Stimulated activated CD4-positive, alpha-beta T cell treated with anti-CD3 and anti-CD28 coated beads, Interleukin-4, amount 100 ng/mL, for 24 hours (primary cell): ENCODE measurements at regions not wholly inside any gene's neighbourhood (a gene's known extent, or its start where the extent isn't known, plus 50 kb on each side); places are given as distances from the start of the nearest gene placed in this dataset.
"Not testable (repeated sequence)": the region's sequence is repeated elsewhere in the genome, so short reads cannot be mapped to it uniquely, and the experiment has no call there.

Source experiments
- DNase-seq: peaks from one replicate; pipeline ENCODE4 v3.0.0-alpha.2; 2020

GRCh38 chr15:70522323-70522966, 240.9 kb downstream of the UACA start:
- no peak for DNase-seq

GRCh38 chr15:70521576-70522322, 241.6 kb downstream of the UACA start:
- DNase-seq: no peak

DNA sequence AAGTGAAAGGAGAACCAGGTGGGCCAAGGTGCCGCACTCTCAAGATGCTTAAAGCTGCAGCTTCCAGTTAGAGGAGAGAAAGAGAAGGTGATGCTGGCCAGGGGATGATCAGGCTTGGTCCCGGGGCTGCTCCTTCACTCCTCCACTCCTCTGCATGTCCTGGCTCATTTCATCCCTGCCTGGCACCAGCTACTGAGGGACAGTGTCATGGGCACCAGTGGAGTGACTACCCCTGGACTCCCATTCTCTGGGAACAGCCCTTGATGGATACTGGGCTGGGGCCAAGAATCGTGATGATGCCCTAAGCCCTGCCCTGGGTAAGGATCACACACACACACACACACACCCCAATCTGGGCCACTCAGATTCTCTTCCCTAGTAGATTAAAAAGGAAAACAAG, 243.7 kb downstream of the UACA start:
- no peak for DNase-seq

- no peak for DNase-seq
Observed at GRCh38 chr15:70519004-70519365, 244.4 kb downstream of the UACA start.

DNA sequence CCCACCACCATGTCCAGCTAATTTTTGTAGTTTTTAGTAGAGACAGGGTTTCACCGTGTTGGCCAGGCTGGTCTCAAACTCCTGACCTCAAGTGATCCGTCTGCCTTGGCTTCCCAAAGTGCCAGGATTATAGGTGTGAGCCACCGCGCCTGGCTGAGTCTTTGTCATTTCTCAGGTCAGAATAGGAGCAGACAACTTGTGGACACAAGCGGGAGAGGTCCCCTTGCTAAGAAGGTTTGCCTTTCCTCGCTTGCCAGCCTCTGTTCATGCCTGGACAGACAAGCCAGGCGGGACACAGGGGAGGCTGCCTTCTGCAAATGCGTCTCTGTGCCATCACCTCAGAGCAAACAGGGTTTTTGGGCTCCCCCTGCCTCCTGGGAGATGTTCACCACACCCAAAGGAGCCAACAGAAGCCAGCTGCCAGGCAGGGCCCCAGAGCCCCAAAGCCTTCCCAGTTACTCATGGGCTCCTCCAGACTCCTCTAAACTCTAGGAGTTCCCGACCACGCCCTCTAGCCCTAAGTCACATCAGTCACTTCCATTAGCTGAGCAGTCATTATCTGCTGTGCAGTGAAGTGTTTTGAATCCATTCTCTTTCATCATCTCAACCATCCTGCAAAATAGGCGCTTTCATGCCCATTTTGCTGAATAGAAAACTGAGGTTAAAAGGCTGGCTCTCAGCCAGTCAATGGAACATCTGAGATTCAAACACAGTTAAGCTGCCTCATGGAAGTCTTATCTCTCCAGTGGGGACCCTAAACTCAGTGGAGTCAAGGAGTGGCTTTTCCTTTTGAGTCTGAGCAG, 245.0 kb downstream of the UACA start:
- no peak for DNase-seq

GRCh38 chr15:70517194-70517590, 246.2 kb downstream of the UACA start:
- DNase-seq: no peak

GRCh38 chr15:70516408-70517193, 246.8 kb downstream of the UACA start:
- no peak for DNase-seq

GRCh38 chr15:70514251-70514650, 249.1 kb downstream of the UACA start:
- DNase-seq: no peak

DNA sequence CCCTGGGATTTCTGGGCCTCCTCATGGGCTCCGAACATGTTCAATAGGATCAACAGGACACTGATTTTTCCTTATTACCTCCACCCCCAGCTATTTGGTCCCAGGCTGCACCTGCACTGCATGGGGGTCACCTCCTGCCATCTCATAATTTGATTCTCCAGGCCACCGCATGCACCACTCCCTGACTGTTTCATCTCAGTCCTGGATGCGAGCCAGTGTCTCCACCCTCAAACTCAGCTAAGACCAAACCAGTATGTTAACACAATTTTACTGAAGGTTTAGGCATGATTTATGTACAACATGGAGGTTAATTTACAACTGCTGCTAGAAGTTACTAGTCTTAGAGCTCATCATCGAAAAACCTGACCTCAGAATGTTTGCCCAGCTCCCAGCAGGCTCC, 249.5 kb downstream of the UACA start:
- DNase-seq: no peak

DNA sequence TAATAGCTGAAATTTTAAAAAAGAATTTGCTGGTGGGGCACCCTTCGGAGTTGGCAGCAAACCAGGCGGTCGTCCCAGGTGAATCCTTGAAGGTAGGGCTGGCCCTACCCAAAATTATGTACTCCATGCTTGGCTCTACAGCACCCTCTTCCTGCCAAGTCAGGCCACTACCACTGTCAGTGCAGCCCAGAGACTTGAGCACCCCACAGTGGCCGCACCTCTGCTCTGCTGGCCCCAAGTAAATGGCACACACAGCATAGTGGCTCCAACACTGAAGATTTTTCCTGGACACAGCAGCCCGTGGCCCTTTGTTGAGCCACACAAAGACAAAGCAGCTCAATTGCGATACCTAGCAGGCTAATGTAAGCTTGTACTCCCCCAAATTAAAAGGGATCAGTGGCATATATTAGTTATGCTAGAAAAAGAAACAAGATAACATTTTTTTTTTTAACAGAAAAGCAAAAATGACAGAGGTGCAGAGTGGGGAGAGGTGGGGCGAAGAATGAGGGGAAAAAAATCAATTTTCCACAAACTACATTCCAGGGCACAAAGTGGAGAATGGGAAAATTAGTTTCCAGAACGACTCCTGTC, 250.5 kb downstream of the UACA start:
- DNase-seq: peak; percentile 66

DNA sequence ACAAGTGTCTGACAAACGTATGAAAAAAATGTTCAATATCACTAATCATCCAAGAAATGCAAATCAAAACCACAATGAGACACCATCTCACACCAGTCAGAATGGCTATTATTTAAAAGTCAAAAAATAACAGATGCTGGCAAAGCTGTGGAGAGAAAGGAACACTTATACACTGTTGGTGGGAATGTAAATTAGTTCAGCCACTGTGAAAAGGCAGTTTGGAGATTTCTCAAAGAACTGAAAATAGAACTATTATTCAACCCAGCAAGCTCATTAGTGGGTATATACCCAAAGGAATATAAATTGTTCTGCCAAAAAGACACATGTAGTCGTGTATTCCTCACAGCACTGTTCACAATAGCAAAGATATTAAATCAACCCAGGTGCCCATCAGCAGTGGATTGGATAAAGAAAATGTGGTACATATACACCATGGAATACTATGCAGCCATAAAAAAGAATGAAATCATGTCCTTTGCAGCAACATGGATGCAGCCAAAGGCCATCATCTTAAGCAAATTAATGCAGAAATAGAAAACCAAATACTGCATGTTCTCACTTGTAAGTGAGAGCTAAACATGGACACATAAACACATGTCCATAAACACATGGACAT, 251.3 kb downstream of the UACA start:
- DNase-seq: not testable (repeated sequence)

DNA sequence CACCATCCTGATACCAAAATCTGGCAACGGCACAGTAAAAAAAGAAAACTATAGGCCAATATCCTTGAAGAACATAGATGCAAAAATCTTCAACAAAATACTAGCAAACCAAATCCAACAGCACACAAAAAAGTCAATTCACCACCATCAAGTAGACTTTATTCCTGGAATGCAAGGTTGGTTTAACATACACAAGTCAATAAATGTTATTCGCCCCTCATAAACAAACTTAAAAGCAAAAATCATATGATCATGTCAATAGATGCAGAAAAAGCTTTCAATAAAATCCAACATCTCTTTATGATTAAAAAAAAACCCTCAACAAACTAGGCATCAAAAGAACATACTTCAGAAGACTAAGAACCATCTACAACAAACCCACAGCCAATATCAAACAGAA, 252.9 kb downstream of the UACA start:
- no peak for DNase-seq

DNA sequence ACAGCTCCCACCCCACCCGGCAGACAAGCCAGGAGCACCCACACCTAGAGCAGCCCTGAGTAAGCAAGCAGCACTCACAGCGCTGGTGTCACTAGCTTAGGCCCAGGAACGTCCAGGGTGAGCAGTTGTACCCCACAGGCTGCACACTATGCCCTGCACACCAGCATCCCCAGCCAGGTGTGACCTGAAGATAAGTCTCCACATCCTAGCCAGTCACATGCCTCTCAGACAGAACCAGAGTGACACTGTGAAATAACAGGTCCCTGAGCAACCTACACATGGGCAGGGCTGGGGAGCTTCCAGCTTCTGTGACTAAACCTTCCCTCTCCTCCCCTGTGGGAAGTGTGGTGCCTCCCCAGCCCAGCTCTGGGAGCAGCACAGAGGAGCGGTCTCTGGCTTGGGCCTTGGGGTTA, 253.6 kb downstream of the UACA start:
- no peak for DNase-seq

DNA sequence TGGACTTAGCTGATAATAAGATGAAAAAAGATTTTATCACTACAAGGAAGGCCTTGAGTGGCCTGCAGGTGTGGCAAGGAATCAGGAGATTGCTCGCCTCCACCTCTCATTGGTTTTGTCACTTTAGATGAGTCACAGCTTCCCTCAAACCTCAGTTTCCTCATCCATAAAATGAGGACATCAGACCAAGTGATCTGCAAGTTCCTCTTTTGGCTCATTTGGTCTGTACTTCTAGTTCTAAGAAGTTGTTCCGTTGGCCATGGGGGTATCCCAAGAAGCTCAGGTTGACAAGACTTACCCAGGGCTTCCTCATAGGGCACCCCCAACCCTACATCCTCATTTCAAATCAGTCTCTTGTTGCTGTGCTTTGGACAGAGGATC, 254.1 kb downstream of the UACA start:
- no peak for DNase-seq

- DNase-seq: peak; percentile 59
Observed at GRCh38 chr15:70508561-70509281, 254.6 kb downstream of the UACA start.

DNA sequence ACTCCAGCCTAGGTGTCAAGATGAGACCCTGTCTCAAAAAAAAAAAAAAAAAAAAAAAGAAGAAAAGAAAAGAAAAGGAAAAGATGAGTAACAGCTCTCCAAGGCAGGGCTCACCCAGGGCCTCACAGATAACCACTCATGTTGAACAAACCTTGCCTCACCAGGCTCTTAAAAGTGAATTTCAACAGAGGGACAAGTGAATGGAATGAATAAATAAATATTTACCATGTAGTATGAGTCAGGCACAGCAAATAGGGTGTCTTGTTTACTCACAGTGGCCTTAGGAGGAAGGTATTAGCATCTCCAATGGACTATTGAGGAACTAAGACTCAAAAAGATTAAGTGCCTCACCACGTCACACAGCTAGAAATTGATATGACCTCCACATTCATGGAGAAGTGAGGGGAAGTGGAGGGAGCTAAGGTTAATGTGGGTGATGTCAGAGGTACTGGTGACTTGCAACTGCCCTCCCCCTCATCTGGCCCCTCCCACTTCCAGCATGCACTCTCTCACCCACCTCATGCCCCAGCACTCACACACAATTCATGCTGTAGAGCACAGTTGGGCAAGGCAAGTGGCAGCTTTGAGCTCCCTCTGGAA, 255.5 kb downstream of the UACA start:
- DNase-seq: no peak

- DNase-seq: no peak
Observed at GRCh38 chr15:70505936-70506912, 257.1 kb downstream of the UACA start.

GRCh38 chr15:70505411-70505919, 257.9 kb downstream of the UACA start:
- DNase-seq: no peak

DNA sequence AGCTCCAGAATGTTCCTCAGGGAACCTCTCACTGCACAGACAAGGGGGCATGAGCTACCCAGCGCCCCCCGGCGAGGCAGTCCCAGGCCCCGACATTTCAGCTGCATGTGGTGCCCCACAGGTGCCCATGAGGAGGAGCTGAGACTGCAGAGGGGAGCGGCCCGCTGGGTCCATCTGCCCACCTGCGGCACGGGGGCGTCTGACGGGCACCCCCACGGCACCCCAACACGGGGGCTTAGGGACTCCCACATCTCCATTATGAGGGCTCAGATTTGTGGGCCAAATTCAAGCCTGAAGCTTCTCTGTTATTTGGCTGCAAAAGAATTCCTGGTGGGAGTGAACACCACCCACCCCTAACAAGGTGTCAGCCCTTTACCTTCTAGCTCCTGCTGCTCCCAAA, 258.4 kb downstream of the UACA start:
- DNase-seq: no peak
